HTR-8/SVneo (cell line): ENCODE measurements at regions not wholly inside any gene's neighbourhood (a gene's known extent, or its start where the extent isn't known, plus 50 kb on each side); places are given as distances from the start of the nearest gene placed in this dataset.

Experiments used
- DNase-seq: peaks from one replicate; pipeline ENCODE4 v3.0.0; 2011; ENCODE audit warnings: low spot score, mixed read lengths; ENCODE audit not compliant: insufficient read length
- FAIRE-seq: peaks from 2 replicates; lab custom pipeline; 2011; peaks lifted over from hg19 to GRCh38; lab: Jason Lieb, UNC

DNA sequence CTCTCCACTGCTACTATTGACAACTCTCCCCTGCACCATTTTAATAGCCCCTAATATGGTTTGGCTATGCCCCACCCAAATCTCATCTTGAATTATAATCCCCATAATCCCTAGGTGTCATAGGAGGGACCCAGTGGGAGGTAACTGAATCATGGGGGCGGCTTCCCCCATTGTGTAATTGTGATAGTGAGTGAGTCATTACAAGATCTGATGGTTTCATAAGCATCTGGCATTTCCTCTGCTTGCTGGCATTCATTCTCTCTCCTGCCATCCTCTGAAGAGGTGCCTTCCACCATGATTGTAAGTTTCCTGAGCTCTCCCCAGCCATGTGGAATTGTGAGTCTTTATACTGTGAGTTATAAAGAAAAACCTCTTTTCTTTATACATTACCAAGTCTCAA lies 74.1 kb upstream of the TCF21 start:
- FAIRE-seq (no peak), DNase-seq (no peak)

DNA sequence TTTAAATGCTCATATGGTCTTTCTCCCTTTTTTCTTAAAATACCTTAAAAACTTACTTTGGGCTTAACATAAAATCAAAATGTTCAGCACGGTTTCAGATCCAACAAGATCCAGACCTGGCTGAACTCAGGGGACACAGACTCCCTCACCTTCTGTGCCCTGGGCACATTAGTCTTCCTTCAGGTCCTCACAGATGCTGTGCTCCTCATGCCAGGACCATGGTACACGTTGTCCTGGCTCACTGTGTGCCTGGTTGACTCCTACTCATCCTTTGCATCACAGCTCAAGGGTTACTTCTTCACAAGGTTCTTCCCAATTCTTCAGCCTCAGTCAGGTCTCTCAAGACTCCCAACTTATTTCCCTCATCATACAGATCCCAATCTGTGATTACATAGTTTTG lies 73.6 kb upstream of the TCF21 start:
- FAIRE-seq (peak; percentile 54), DNase-seq (no peak)

DNA sequence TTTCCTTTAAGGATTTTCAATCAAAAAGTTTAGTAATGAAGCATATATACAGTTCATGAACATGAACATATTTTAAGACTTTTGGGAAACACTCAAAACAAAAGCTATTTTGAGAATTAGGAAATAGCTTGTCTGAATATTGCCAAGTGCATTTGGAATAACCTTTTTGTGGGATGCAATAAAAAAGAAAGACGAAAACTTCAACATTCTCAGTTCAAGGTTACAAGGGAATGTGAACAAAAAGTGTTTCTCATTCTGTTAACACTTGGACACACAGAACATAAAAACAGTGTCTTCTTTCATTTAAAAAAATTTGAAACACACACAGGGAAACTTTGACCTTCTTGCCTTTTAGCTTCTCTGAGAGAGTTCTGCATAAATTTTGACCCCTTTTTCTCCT lies 72.7 kb upstream of the TCF21 start:
- FAIRE-seq, result no peak

DNA sequence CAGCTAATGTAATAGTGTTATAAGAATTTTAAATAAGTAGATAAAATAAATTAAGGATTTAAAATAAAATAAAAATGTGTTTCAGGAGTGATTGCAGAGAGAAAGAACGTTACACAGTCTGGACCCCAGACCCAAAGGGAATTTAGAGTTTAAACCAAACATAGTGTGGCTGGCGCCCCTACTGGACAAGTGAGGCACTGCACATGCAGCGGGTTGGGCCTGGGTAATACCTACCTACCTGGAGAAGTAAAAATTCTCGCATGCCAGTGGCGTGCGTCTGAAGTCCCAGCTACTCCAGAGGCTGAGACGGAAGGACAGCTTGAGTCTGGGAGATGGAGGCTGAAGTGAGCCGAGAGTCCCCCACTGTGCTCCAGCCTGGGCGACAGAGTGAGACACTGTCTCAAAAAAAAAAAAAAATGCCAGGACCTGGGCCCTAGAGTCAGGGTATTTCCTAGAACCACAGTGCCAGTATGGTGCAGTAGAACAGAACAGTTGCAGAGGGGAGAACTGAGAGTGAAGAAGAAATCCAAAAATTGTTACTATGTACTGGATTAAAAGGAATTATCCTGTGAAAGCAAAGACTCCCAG lies 71.4 kb upstream of the TCF21 start:
- FAIRE-seq, result no peak

More for the DNA sequence above, 72.7 kb upstream of the TCF21 start:
- no peak for DNase-seq

DNA sequence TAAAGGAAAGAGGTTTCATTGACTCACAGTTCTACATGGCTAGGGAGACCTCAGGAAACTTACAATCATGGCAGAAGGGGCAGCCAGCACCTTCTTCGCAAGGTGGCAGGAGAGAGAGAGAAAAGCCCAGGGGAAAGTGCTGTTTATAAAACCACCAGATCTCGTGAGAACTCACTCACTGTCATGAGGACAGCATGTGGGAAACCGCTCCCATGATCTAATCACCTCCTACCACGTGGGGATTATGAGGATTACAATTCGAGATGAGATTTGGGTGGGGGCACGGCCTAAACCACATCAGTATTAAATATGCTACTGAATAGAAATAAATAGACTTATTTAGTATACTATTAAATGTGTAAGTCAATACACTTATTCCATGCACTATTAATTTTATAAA lies 70.6 kb upstream of the TCF21 start:
- FAIRE-seq (no peak), DNase-seq (no peak)

More for the DNA sequence above, 71.4 kb upstream of the TCF21 start:
- DNase-seq, result no peak

GRCh38 chr6:133820208-133820607 lies 68.7 kb upstream of the TCF21 start:
- no peak for FAIRE-seq

DNA sequence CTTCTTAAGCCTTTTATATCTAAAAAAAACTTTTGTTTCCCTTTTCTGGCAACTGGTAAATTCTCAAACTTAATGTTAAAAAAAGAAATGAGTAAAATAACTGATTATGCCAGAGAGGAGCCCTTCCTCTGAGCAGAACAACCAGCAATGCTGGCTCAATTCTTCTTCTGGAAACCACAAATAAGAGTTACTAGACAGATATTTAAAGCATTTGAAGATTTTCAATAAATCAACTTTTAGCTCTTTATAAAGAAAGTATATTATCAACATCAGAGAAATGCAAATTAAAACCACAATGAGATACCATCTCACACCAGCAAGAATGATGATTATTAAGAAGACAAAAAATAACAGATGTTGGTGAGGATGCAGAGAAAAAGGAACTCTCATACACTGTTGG lies 61.1 kb upstream of the TCF21 start:
- FAIRE-seq, result no peak
- DNase-seq, result no peak

More at GRCh38 chr6:133820208-133820607, 68.7 kb upstream of the TCF21 start:
- DNase-seq, result no peak

DNA sequence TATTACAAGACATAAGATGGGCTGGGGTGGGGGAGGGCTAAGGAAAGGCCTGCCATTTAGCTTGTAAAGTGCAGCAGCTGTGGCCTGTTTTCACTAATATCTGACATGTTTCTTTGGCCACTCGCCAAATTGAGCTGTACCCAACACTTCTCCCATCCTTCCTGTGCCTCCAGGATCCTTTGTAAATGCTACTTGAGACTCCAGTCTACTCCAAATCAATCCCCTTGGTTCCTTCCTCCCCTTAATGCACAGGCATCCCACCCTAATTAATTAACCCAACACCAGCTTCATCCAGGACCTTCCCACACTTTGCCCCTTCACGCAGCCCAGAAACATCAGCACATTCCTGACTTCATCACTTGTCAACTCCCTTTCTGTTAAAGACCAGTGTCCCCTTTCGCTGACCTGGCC lies 55.0 kb upstream of the TCF21 start:
- no peak for DNase-seq
- FAIRE-seq, result no peak

DNA sequence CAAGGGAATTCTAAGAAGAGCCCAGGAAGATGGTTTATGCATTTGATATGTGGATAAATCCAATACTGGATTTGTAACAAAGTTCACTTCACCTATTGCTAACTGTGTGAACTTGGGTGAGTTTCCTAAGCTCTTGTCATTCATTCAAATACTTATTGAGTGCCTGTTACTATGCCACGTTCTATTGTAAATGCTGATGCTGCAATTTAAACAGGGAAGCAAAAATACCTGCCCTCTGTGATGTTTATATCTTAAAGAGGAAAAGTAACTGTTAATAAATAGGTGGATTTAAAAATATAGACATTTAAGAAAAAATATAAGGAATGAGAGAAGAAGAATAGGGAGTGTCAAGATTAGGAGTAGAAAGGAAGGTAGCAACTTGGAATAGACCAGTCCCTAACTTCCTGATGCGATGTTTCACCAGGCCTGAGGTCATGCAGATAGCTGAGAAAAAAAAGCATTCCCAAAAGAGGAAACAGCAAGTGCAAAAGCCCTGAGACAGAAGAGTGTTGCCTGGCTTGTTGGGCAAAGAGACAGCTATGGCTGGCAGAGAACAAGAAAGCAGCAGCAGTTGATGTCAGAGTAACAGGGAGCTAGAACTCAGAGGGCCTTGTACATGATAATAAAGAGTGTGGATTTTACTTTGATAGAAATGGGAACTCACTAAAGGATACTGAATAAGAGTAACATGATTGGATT lies 54.3 kb upstream of the TCF21 start:
- DNase-seq (no peak), FAIRE-seq (no peak)

- FAIRE-seq, result no peak
- DNase-seq, result no peak
Observed at GRCh38 chr6:133835901-133836300, 53.0 kb upstream of the TCF21 start.

- DNase-seq (peak; percentile 62), FAIRE-seq (peak; percentile 72)
Observed at GRCh38 chr6:133837801-133838349, 51.0 kb upstream of the TCF21 start.
